Tibial artery (tissue), 4 donors: ENCODE measurements at regions not wholly inside any gene's neighbourhood (a gene's known extent, or its start where the extent isn't known, plus 50 kb on each side); places are given as distances from the start of the nearest gene placed in this dataset.

ENCODE experiments used
- DNase-seq, 2 donors: peaks; one replicate each; pipeline ENCODE4 v3.0.0-alpha.2; 2019
- H3K27ac ChIP-seq, 2 donors: fragments of 200-600 bp; sonication (generic) in 1 of 2; 1 replicate in 1 of 2; 2 replicates in 1 of 2; pipeline ENCODE4 v1.5.1; 2018 to 2019; ENCODE audit warnings: mild to moderate bottlenecking in 1 of 2
- H3K27me3 ChIP-seq, 2 donors: fragments of 200-600 bp; sonication (generic) in 1 of 2; one replicate each; pipeline versions ENCODE4 v1.5.1 to v1.6.0; 2016 to 2019
- H3K36me3 ChIP-seq, 3 donors: fragments of 200-600 bp; sonication (generic) in 2 of 3; one replicate each; pipeline ENCODE4 v1.5.1; 2016 to 2019; ENCODE audit warnings: mild to moderate bottlenecking in 2 of 3
- H3K4me1 ChIP-seq, 4 donors: fragments of 200-600 bp; sonication (generic) in 2 of 4; 1 replicate in 3 of 4; 2 replicates in 1 of 4; pipeline ENCODE4 v1.5.1; 2016 to 2019
- H3K4me3 ChIP-seq, 2 donors: fragments of 200-600 bp; sonication (generic) in 1 of 2; 1 replicate in 1 of 2; 2 replicates in 1 of 2; pipeline ENCODE4 v1.5.1; 2018 to 2019; ENCODE audit warnings: mild to moderate bottlenecking in 2 of 2
- H3K9me3 ChIP-seq, 3 donors: fragments of 200-600 bp; sonication (generic) in 1 of 3; one replicate each; pipeline ENCODE4 v1.5.1; 2016 to 2019
- CTCF ChIP-seq, 2 experiments: fragments of 200-600 bp in 1 of 2; fragments of 450-650 bp in 1 of 2; IDR thresholded peaks; one replicate each; pipeline ENCODE4 v1.5.1; 2017 to 2019; ENCODE audit warnings: antibody characterized with exemption in 2 of 2, mild to moderate bottlenecking in 1 of 2, moderate library complexity in 1 of 2
- intact Hi-C: fragments of 100-400 bp; cut with DNase I; formaldehyde crosslinking; loops from one replicate; pipeline ENCODE4 v1.15.0; 2023; ENCODE audit warnings: low total_unique reads

- H3K4me1 ChIP-seq = no peaks in the 10 kb centered on the region
- intact Hi-C loops = no loop called here
- no peak for DNase-seq
- H3K36me3 ChIP-seq = no peaks in the 10 kb centered on the region
- no peak overlapping the region for H3K27ac ChIP-seq
- H3K27me3 ChIP-seq = no peaks in the 10 kb centered on the region
- H3K9me3 ChIP-seq = no peaks in the 10 kb centered on the region
- no peak for TF ChIP-seq CTCF (IDR thresholded peaks at IDR 0.05)
- no peak overlapping the region for H3K4me3 ChIP-seq
These were observed 416.6 kb downstream of the RAD51AP2 start for GRCh38 chr2:17101596-17101995.

GRCh38 chr2:17101091-17101490 lies 417.1 kb downstream of the RAD51AP2 start:
- H3K9me3 ChIP-seq = no peaks in the 10 kb centered on the region
- intact Hi-C loops = no loop called here
- no peak for TF ChIP-seq CTCF (IDR thresholded peaks at IDR 0.05)

GRCh38 chr2:17095340-17095739 lies 422.9 kb downstream of the RAD51AP2 start:
- Histone ChIP-seq H3K27ac (no peak overlapping the region), H3K4me3 (no peak overlapping the region), H3K4me1 (no peaks in the 10 kb centered on the region), H3K9me3 (no peaks in the 10 kb centered on the region), H3K36me3 (no peaks in the 10 kb centered on the region), H3K27me3 (no peaks in the 10 kb centered on the region)
- intact Hi-C loops = no loop called here
- no peak for TF ChIP-seq CTCF (IDR thresholded peaks at IDR 0.05)
- no peak for DNase-seq

More at GRCh38 chr2:17101091-17101490, 417.1 kb downstream of the RAD51AP2 start:
- H3K36me3 ChIP-seq = no peaks in the 10 kb centered on the region
- no peaks in the 10 kb centered on the region for H3K4me1 ChIP-seq
- DNase-seq = no peak
- H3K27ac ChIP-seq = no peak overlapping the region
- no peaks in the 10 kb centered on the region for H3K27me3 ChIP-seq
- H3K4me3 ChIP-seq = no peak overlapping the region

- H3K27me3 ChIP-seq = no peaks in the 10 kb centered on the region
- H3K4me3 ChIP-seq = no peak overlapping the region
- no peaks in the 10 kb centered on the region for H3K4me1 ChIP-seq
- H3K27ac ChIP-seq = no peak overlapping the region
- intact Hi-C loops = no loop called here
- no peak for DNase-seq
- TF ChIP-seq CTCF (IDR thresholded peaks at IDR 0.05) = no peak
- H3K36me3 ChIP-seq = no peaks in the 10 kb centered on the region
- H3K9me3 ChIP-seq = no peaks in the 10 kb centered on the region
These were observed 424.5 kb downstream of the RAD51AP2 start for GRCh38 chr2:17093712-17094111.

- DNase-seq = no peak
- Histone ChIP-seq H3K36me3 (no peaks in the 10 kb centered on the region), H3K9me3 (no peaks in the 10 kb centered on the region), H3K4me1 (no peaks in the 10 kb centered on the region), H3K27ac (no peak overlapping the region), H3K4me3 (no peak overlapping the region), H3K27me3 (no peaks in the 10 kb centered on the region)
- intact Hi-C loops = no loop called here
- no peak for TF ChIP-seq CTCF (IDR thresholded peaks at IDR 0.05)
These were observed 421.4 kb upstream of the CYRIA start for GRCh38 chr2:17086990-17087389.

- H3K27me3 ChIP-seq = no peaks in the 10 kb centered on the region
- no peaks in the 10 kb centered on the region for H3K4me1 ChIP-seq
- no peaks in the 10 kb centered on the region for H3K36me3 ChIP-seq
- intact Hi-C loops = no loop called here
- TF ChIP-seq CTCF (IDR thresholded peaks at IDR 0.05) = no peak
- H3K9me3 ChIP-seq = no peaks in the 10 kb centered on the region
- DNase-seq = no peak
- H3K4me3 ChIP-seq = no peak overlapping the region
- H3K27ac ChIP-seq = no peak overlapping the region
These were observed 420.0 kb upstream of the CYRIA start for GRCh38 chr2:17085546-17086202.
